ENCODE measurements at regions not wholly inside any gene's neighbourhood (a gene's known extent, or its start where the extent isn't known, plus 50 kb on each side); places are given as distances from the start of the nearest gene placed in this dataset.
"Not testable (repeated sequence)": the region's sequence is repeated elsewhere in the genome, so short reads cannot be mapped to it uniquely, and the experiment has no call there.

DNA sequence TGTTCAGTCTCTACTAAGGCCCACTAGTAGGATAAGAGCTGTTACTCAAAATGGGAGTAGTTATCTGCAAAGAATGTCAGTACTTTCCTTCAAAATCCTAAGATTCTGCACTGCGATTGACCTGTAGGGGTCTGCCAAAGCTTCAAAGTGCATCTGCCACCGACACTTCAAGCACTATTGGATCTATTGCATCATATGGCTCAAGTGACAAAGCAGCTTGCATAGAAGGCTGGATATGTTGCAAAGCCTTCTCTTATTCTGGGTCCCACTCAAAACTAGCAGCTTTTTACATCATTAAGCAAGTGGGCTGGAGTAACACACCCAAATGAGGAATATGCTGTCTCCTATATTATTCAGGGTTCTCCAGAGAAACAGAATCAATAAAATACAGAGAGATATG lies 115.4 kb upstream of the EMCN start:
- DNase-seq (ENCODE audit: low spot score) = no peak

DNA sequence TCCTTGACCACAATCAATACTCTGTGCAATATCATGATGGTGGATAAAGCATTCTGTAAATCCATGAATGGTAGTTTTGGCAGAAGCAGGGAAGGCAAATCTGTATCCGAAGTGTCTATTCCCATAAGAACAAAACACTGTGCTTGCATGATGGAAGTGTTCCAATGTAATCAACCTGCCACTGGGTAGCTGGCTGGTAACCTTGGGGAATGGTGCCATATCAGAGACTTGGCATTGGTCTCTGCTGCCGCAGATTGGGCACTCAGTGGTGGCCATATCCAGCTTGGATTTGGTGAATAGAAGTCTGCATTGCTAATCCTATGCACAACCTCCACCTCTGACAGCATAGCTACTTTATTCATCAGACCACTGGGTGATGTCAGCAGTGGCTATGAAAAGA lies 114.3 kb upstream of the EMCN start:
- no peak for DNase-seq (ENCODE audit: low spot score)

DNA sequence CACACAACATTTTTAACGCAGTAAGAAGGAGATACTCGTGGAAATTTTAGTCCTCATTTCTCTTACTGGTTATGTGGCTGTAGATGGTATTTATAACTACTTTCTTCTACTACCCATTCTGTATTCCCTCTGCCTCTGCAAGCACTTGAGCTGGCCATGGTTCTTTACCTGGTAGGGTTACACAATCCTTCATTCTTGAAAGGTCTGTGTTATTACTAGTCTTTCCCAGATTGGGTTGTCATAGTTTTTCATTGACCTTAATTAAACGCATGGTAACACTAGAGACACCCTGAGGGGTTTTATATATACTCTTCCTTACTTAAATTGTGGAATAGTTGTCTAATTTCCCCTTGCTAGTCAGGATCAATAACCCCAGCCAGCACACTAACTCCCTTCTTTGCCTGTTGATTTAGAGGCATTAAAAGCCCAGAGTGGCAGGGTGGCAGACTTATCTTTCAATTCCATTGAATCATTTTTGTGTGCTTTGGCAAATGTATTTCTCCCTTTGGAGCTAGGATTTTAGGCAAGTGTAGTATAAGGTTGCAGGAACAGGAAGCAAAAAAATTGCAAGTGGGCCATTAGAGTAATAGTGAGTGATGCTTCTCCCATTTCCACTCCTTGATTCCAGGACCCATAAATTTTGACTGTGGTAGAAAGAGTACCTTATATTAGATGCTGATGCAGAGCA lies 113.6 kb upstream of the EMCN start:
- no peak for DNase-seq (ENCODE audit: low spot score)

DNA sequence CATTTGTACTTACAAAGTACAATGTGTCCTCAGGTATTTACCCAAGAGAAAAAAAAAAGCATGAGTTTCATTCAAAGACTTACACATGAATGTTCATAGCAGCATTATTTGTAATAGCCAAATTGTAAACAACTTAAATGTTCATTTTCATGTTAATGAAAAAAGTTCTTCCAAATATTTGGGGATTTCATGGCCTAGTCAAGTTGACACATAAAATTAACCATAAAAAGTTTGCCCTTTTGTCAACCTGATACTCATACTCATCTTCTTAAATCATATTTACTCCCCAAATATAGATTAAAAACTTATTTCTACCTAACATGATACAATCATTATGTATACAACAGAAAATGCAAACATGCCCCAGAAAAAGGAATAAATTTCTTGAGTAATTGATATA lies 112.5 kb upstream of the EMCN start:
- DNase-seq (ENCODE audit: low spot score) = no peak

DNA sequence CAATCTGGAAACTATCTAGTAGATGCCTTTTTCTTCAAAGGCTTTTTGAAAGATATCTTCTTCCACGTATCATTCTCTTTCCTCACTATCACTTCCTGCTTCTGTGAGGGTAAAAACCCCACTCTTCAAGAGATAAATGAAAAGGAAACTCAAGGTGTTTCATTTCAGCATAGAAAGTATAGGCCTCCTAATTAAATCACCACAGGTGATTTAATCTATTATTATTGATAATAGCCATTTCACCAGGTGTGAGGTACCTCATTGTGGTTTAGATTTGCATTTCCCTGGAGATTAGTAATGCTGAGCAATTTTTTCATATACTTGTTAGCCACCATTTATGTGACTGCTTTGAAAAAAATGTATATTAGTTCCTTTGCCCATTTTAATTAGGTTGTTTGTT lies 92.0 kb upstream of the EMCN start:
- no peak for DNase-seq (ENCODE audit: low spot score)

DNA sequence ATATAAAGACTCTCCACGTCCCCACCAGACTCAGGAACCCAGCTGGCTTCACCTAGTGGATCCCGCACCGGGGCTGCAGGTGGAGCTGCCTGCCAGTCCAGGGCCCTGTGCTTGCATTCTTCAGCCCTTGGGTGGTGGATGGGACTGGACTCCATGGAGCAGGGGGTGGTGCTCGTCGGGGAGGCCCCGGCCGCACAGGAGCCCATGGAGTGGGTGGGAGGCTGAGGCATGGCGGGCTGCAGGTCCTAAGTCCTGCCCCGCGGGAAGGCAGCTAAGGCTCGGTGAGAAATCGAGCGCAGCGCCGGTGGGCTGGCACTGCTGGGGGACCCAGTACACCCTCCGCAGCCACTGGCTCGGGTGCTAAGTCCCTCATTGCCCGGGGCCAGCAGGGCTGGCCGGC lies 90.8 kb upstream of the EMCN start:
- not testable (repeated sequence) for DNase-seq (ENCODE audit: low spot score)

DNA sequence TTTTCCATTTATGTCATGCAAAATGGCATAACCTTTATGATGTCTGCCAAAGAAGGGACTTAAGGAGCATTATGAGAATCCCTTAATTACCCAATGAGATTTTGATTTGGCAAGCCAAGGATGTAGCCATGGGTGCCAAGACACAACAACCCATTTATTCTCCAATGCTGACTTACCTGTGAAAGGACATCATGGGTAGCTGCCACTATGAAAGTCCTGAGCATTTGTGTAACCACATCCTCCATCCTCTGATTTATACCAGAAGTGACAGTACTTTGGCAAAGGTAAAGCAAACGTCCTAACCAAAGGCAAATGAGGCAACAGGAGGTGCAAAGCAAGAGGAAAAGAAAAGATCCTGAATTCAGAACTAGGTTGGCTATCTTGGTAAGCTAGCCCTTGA lies 87.3 kb upstream of the EMCN start:
- DNase-seq (ENCODE audit: low spot score) = no peak

DNA sequence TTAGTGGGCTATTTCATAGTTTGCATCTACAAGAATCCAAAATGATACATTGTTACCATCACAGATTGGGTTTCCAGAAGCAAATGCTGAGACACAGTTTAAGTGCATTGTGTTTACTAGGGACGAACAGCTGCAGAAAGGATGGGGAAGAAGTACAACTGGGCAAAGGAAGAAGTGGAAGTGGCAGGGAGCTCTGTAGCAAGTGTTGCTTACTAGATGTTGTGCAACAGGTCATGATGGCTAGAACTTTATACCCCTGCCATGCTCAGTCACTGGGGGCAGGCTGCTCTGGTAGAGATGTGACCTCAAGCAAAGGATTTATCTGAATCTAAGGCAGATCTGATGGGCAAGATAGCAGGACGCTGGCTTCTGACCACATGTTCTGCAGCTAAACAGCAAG lies 76.1 kb upstream of the EMCN start:
- DNase-seq (ENCODE audit: low spot score) = no peak

DNA sequence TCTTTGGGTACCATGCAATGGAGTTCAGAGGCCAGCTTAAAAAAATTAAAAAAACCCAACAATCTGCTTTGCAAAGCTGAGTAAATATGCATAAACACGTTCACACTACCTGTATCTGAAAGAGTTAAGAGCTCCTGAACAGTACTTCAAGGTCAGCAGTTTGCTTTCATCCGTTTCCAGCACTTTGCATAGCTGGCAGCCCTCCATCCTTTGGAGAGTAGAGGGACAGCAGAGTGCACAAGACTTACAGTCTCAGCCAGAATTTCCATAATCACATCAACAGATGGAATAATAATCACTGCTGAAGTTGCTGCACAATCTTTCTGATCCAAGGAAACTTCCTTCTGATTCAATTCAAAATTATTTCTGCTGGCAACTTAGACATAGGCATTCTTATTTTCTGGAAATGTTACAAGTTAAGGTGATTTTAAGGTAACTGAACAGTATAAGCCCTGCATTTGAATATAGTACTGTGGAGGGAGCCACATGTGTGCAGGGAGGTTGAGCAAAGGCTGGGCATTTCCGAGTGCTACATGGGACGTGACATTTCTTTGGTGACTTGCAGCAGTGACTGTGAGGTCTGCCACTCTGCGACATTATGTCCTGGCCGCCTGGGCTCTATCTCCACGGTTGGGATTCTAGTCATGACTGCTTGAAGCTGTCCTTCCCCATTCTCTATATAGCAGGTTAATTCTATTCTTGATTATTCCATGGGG lies 73.5 kb upstream of the EMCN start:
- no peak for DNase-seq (ENCODE audit: low spot score)

DNA sequence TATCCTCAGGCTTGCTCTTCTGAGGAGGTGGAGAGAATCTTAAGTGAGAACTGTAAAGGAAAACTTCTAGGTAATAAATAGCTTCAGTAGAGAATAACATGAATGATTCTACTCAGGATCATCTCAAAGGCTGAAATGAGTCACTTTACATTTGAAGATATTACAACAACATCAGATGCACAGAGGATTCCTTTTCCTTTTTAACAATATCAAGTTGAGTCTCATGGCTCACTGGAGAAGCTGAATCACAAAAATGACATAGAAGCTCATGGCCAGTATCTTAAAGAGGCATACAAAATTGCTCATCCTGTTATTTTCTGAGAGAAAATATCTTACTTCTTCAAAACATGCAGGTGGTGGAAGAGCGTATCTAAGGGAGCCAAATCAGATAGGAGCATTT lies 72.5 kb upstream of the EMCN start:
- DNase-seq (ENCODE audit: low spot score) = no peak

DNA sequence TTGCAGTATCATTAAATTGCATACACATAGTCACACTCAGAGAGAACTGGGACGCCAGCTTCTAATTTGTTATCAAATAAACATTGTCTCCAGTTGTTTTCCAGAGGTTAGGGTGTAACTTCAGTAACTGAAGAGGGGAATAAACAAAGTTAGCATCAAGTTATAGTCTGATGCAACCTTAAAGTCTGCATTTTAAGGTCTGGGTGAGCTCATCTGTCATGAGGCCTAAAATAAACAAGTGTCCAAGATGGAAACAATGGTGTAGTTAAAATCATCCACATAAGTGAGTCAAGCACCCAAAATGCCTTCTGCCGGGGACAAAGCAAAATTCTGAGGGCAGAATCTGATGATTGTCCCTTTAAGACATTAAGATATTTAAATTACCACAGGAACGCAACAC lies 70.3 kb upstream of the EMCN start:
- no peak for DNase-seq (ENCODE audit: low spot score)

DNA sequence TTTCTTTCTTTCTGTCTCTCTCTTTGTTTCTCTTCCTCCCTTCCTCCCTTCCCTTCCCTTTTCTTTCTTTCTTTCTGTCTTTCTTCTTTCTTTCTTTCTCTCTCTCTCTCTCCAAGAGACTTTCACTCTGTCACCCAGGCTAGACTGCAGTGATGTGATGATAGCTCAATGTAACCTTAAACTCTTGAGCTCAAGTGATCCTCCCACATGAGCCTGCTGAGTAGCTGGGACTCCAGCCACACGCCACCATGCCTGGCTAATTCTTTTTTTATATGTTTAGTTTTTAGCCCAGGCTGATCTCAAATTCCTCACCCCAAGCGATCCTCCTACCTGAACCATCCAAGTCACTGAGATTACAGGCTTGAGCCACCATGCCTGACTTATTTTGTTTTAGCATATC lies 64.3 kb upstream of the EMCN start:
- DNase-seq (ENCODE audit: low spot score) = no peak

DNA sequence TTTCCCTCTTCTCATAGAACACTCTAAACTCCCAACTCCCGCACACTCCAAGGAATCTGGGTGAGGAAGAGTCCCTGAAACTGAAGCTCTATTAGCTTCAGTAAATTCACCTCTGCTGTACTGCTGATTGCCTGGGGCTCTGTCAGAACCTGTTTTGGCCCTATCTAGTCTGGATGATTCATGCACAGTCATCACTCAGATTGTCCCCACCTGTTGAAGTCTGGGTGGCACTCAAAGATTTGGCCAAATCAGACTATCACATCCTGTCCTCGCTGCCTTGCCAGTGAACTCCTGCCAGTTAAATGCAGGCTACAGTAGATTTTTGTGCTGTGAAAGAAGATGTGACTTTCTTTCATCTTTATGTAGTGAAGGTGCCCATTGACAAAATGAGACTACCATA lies 63.5 kb upstream of the EMCN start:
- no peak for DNase-seq (ENCODE audit: low spot score)

DNA sequence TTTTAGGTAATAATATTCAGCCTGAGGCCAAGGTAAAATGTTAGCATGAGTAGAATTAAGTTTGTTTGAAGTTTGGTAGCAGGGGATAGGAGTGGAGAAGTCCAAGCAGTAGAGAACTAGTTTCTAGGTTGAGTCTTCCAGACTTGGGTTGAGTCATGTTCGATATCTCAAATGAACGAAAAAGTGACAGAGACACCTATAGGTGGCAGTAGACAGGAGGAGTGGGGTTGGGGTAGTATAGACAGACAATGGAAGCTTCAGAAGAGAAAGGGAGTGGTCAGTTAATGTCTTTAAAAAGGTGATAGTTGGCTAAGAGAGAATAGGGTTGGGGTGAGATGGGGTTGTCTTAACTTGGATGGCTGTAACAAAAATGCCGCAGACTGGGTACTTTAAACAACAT lies 58.7 kb upstream of the EMCN start:
- DNase-seq (ENCODE audit: low spot score) = no peak

DNA sequence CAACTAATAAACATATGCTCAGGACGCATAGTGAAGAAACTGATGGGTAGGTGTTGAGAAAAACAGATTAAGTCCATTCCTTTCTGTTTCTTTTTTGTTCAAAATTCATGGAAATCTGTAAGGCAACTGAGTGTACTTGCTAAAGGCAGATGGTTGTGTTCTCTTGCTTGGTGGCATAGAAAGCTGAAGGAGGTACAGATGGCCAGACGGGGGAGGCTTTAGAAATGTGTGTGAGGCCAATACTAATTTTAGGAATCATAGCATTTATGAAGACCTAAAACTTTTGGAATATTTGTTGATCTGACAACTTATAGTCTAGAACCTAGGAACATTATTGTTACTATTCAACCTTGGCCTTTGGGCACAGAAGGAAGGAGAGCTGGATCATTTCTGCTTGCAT lies 56.8 kb upstream of the EMCN start:
- no peak for DNase-seq (ENCODE audit: low spot score)

DNA sequence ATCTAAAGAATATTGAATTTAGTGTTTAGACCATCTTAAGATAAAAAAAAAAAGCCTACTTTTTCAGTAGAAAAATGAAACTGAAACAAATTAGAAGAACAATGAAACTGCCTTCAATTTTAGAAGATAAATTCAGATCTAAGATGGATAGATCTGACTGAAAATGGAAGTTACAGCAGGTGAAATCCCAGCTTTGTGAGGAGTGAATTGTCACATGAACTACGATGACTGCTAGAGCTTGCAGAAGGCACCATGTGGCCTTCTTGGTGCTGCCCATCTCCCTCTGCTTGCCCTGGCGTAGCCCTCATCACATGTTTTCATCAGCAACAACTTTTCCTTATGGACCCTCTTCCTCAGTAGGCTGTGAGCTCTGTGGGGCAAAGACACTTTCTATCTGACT lies 51.4 kb upstream of the EMCN start:
- no peak for DNase-seq (ENCODE audit: low spot score)
